EH (cell line): ENCODE measurements at regions not wholly inside any gene's neighbourhood (a gene's known extent, or its start where the extent isn't known, plus 50 kb on each side); places are given as distances from the start of the nearest gene placed in this dataset.
"Not testable (repeated sequence)": the region's sequence is repeated elsewhere in the genome, so short reads cannot be mapped to it uniquely, and the experiment has no call there.

Experiments used
- DNase-seq: peaks from one replicate; pipeline ENCODE4 v3.0.0-alpha.2; 2015; ENCODE audit warnings: low read depth

- DNase-seq: no peak
Observed at GRCh38 chr11:81886406-81887075, 847.1 kb downstream of the FAM181B start.

DNA sequence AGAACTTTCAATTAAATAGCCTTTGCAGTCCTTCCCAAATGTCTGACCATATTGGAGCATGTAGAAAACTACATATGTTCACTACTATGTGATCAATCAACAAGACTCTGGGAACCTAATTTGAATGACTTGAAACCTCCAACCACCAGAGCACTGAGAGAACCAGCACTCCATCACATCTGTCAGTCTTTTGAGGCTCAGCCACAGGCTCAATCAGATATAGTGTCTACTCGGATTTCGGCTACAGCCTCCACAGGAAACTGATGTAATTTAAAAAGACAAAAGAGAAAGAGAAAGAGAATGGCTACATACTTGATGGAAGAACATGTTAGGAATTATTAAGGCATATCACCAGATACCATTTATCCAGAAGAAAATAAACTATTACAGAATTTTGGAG is 859.0 kb downstream of the FAM181B start:
- no peak for DNase-seq

DNA sequence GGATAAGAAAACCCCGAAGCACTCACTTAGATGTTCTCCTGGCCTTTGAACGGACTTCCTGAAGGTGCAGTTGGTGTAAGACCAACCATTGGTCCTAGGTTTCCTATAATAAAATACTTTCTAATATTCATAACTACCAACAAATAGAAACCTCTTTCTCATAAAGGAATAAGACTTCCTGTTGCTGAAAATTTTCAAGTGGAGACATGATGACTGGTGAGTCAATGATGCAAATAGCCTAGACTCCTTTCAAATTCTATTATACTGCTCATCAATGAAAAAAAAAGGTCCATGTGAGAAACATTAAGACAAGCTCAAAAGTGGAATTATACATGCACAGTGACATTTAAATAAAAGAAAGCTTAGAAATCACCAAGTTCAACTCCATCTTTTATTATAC is 862.8 kb downstream of the FAM181B start:
- no peak for DNase-seq

GRCh38 chr11:81870066-81870412 is 863.6 kb downstream of the FAM181B start:
- DNase-seq: no peak

- DNase-seq: no peak
Observed at GRCh38 chr11:81869351-81870065, 864.2 kb downstream of the FAM181B start.

DNA sequence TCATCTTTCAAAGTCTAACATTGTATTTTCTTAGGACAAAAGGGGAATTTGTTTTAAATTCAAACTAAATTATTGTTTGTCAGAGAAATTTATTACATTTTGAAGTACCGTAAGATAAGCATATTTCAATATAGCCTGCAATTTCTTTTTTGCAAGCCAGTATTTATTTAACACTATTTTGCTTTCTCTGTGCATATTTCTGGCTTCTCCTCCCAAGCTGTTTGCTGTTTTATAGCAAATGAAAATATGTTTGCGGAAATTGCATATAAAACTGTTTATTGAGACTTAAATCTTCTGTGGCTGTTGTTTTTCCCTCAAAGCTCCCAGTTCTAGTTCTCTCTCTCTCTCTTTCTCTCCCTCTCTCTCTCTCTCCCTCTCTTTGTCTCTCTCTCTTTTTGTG is 866.8 kb downstream of the FAM181B start:
- no peak for DNase-seq

DNA sequence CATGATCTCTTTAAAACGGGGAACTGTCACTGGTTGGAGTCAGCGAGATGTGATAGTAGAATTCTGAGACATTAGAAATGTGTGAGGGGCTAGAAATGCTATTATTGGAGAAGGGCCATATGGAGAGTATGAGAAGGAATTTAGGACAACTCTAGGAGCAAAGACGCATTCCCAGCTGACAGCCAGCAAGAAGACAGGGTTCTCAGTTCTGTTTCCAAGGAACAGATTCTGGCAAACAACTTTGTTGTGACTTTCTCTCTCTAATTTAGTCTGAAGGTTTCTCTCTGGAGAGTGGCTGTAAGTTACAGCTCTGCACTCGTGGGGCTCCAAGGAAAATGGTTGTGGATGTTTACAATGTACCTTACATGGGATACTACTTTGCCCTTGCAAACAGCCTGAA is 876.3 kb downstream of the FAM181B start:
- DNase-seq: no peak

GRCh38 chr11:81853791-81854190 is 879.9 kb downstream of the FAM181B start:
- no peak for DNase-seq

GRCh38 chr11:81852896-81853295 is 880.8 kb downstream of the FAM181B start:
- no peak for DNase-seq

- DNase-seq: no peak
Observed at GRCh38 chr11:81840380-81840779, 893.3 kb downstream of the FAM181B start.

- DNase-seq: no peak
Observed at GRCh38 chr11:81839976-81840375, 893.7 kb downstream of the FAM181B start.

- DNase-seq: no peak
Observed at GRCh38 chr11:81839016-81839415, 894.6 kb downstream of the FAM181B start.

DNA sequence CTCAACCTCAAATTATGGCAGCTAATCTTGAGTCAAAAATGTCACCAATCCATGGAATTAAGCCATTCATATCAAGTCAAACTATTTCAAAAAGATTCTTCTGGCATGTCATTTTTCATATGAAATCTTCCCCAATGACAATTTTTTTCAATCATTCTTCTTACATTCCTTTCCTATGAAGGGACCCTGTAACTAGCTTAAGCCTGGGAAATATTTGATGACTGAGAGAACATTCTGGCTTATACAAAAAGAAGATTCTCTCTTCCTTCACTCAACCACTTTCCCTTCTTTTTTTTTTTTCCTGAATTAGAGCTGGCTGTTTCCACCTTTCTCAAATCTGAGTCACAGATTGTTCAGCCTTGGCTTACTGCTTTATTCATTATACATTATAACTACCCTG is 903.7 kb downstream of the FAM181B start:
- no peak for DNase-seq

- DNase-seq: no peak
Observed at GRCh38 chr11:81825346-81825745, 908.3 kb downstream of the FAM181B start.

- no peak for DNase-seq
Observed at GRCh38 chr11:81819462-81819861, 914.2 kb downstream of the FAM181B start.

DNA sequence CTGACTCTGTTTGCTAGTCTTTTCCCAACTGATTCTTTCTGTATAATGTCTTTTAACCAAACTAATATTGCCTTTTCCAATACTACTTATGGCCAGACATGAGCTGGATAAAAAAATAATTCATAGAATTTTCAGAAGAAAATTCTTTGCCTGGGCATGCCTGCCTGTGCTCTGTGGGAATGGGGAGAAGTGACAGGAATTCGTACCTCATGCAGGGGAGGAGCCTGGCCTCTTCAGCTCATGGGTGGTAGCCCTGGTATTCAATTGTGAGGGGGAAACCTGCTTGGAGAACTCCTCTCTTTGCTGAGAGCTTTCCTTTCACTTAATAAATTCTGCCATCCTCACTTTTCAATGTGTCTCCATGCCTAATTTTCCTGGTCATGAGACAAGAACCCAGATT is 928.8 kb downstream of the FAM181B start:
- DNase-seq: no peak

GRCh38 chr11:81802591-81802990 is 931.1 kb downstream of the FAM181B start:
- no peak for DNase-seq

DNA sequence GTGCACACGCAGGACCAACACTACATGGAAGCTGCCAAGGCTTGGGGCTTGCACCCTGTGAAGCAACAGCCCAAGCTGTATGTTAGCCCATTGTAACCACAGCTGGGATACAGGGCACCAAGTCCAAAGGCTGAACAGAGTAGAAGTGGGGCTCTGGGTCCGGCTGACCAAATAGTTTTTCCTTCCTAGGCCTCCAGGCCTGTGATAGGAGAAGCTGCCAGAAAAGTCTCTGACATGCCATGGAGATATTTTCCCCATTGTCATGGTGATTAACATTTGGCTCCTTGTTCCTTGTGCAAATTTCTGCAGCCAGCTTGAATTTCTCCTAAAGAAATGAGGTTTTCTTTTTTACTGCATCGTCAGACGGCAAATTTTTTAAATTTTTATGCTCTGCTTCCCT is 941.2 kb downstream of the FAM181B start:
- DNase-seq: no peak

DNA sequence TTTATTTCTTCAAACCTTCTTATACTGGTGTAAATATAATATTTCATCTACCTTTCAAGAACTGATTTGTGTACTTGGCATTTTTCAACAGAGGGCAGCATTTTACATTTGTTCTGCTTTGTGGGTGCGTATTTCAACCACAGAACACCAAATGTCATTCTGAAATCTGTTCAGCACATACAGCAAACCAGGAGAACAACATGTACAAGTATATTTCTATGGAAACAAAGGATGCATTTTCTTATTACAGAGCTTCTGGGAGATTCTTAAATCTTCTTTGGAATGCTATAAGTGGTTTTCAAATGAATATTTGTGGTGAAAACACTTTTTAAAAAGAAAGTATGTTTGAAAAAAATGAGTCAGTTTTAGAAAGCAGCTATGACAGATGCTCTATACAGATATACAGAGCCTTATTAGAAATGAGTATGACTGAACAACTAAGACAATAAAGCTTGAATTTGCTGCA is 946.0 kb downstream of the FAM181B start:
- no peak for DNase-seq

GRCh38 chr11:81772166-81772565 is 961.5 kb downstream of the FAM181B start:
- DNase-seq: no peak

DNA sequence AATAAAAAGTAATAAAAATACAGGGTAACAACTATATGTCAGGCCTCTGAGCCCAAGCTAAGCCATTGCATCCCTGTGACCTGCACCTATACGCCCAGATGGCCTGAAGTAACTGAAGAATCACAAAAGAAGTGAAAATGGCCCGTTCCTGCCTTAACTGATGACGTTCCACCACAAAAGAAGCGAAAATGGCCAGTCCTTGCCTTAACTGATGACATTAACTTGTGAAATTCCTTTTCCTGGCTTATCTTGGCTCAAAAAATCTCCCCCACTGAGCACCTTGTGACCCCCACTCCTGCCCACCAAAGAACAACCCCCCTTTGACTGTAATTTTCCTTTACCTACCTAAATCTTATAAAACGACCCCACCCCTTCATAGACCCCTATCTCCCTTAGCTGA is 963.8 kb downstream of the FAM181B start:
- DNase-seq: not testable (repeated sequence)

- DNase-seq: no peak
Observed at GRCh38 chr11:81756864-81757595, 976.6 kb downstream of the FAM181B start.

GRCh38 chr11:81749245-81749644 is 984.4 kb downstream of the FAM181B start:
- DNase-seq: no peak
